ENCODE measurements at regions not wholly inside any gene's neighbourhood (a gene's known extent, or its start where the extent isn't known, plus 50 kb on each side); places are given as distances from the start of the nearest gene placed in this dataset.
A peak's percentile ranks its signal among the peaks of the same experiment; 100 is the strongest.
"Not testable (repeated sequence)": the region's sequence is repeated elsewhere in the genome, so short reads cannot be mapped to it uniquely, and the experiment has no call there.

DNA sequence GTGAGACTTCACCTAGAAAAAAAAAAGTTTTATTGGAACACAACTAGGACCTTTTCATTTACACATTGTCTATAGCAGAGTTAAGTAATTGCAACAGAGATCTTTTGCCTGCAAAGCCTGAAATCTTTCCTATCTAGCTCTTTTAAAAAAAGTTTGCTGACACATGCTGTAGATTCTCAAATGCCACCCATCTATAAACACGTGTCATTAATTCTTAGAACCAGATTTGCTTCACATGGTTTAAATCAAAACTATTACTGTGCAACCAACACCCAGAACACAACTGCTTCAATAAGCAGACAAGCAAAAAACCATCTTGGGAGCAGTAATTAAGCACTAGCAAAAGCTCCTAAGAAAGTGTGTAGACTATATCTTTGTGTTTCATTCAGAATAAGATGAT, 55.0 kb downstream of the OXSM start:
- H3K36me3 Mint-ChIP-seq (ENCODE audit: low read depth): no peaks in the 10 kb centered on the region
- H3K27me3 Mint-ChIP-seq (ENCODE audit: insufficient read depth): no peaks in the 10 kb centered on the region; the same call in none of the 2 replicates
- H3K9me3 Mint-ChIP-seq: no peaks in the 10 kb centered on the region
- no peak overlapping the region for H3K27ac Mint-ChIP-seq
- H3K4me1 Mint-ChIP-seq (ENCODE audit: low read depth): no peaks in the 10 kb centered on the region
- no peak for DNase-seq
- no peak overlapping the region for H3K4me3 Mint-ChIP-seq
- TF ChIP-seq, protein P1, sequence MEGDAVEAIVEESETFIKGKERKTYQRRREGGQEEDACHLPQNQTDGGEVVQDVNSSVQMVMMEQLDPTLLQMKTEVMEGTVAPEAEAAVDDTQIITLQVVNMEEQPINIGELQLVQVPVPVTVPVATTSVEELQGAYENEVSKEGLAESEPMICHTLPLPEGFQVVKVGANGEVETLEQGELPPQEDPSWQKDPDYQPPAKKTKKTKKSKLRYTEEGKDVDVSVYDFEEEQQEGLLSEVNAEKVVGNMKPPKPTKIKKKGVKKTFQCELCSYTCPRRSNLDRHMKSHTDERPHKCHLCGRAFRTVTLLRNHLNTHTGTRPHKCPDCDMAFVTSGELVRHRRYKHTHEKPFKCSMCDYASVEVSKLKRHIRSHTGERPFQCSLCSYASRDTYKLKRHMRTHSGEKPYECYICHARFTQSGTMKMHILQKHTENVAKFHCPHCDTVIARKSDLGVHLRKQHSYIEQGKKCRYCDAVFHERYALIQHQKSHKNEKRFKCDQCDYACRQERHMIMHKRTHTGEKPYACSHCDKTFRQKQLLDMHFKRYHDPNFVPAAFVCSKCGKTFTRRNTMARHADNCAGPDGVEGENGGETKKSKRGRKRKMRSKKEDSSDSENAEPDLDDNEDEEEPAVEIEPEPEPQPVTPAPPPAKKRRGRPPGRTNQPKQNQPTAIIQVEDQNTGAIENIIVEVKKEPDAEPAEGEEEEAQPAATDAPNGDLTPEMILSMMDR (IDR thresholded peaks at IDR 0.05): no peak

DNA sequence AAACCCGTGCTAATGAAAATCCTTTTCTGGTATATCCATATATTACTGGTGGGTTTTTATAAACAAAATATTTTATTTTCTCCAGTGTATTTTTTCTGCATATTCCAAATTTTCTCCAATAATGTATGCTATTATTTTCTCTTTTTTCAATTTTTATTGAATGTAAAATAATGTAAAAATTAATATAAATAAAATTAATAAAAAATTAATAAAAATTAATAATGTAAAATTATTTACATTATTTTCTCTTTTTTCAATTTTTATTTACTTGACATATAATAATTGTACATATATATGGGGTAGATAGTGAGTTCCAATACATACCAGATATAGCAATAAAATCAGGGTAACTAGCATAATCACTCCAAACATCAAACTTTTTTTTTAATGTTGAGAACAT, 56.4 kb downstream of the OXSM start:
- TF ChIP-seq, protein P1 (IDR thresholded peaks at IDR 0.05): no peak
- no peak overlapping the region for H3K4me3 Mint-ChIP-seq
- no peaks in the 10 kb centered on the region; the same call in none of the 2 replicates for H3K27me3 Mint-ChIP-seq (ENCODE audit: insufficient read depth)
- no peak overlapping the region for H3K27ac Mint-ChIP-seq
- H3K4me1 Mint-ChIP-seq (ENCODE audit: low read depth): no peaks in the 10 kb centered on the region
- no peak for DNase-seq
- H3K9me3 Mint-ChIP-seq: peaks cover 3% of the 10 kb centered on the region; the same call in 1 of the 2 replicates
- H3K36me3 Mint-ChIP-seq (ENCODE audit: low read depth): no peaks in the 10 kb centered on the region

DNA sequence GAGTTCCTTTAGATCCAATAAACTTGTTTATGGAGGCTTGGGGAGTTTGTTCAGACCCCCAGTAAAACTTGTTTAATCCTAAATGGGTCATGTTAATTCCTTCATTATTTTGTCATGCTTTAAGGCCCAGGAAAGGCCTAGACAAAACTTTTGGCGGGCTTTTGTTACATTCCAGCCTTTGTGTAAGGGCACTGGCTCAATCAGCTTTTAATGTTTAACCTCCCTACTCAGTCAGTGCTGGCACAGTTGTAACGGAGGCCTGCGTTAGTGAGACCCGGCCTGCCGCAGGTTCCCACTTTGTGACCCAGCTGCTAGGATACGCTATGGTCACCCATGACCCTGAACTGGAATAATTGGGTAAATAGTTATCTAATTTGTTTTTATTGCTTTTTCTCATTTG, 59.2 kb downstream of the OXSM start:
- DNase-seq: no peak
- TF ChIP-seq, protein P1 (IDR thresholded peaks at IDR 0.05): no peak
- Mint-ChIP-seq H3K9me3 (peaks cover 5% of the 10 kb centered on the region; the same call in 1 of the 2 replicates), H3K36me3 (ENCODE audit: low read depth) (peaks cover 6% of the 10 kb centered on the region; the same call in 1 of the 2 replicates), H3K27me3 (ENCODE audit: insufficient read depth) (no peaks in the 10 kb centered on the region; the same call in none of the 2 replicates), H3K27ac (no peak overlapping the region), H3K4me1 (ENCODE audit: low read depth) (peaks cover 6% of the 10 kb centered on the region), H3K4me3 (no peak overlapping the region)

DNA sequence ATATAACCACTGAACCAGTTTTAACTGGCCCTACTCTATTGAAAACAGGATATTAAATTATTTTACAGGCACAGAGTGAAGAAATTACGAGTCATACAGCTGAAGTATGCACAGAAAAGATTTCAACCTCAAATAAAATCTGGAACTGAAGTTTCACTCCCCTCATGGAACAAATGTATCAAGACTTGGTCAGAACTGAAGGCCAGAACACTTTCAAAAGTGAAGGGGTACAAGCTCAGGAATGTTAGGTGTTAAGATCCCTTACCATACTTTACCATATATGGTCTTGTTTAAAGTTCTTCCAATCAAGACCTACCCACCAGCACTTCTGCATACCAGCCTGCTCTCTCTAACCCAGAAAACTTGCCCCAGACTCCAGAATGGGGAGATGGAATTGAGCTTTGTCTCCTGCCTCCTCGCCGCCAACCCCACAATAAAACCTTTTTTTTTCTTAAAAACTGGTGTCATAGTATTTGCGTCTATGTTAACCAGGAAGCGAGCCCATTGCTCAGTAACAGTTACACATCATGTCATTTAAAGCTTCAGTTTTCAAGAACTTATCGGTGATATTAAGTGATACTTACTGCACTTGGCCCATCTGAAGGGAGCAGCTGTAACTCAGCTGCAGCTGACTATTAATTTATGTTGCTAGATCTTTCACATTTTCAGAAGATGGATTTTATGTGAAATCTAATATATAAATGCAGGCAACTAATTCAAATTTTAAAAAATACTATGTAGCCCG, 59.9 kb downstream of the OXSM start:
- Mint-ChIP-seq H3K27ac (no peak overlapping the region), H3K9me3 (peaks cover 5% of the 10 kb centered on the region; the same call in 1 of the 2 replicates), H3K4me1 (ENCODE audit: low read depth) (peaks cover 13% of the 10 kb centered on the region), H3K36me3 (ENCODE audit: low read depth) (peaks cover 6% of the 10 kb centered on the region; the same call in 1 of the 2 replicates), H3K4me3 (no peak overlapping the region), H3K27me3 (ENCODE audit: insufficient read depth) (no peaks in the 10 kb centered on the region; the same call in none of the 2 replicates)
- TF ChIP-seq, protein P1 (IDR thresholded peaks at IDR 0.05): no peak
- DNase-seq: no peak

DNA sequence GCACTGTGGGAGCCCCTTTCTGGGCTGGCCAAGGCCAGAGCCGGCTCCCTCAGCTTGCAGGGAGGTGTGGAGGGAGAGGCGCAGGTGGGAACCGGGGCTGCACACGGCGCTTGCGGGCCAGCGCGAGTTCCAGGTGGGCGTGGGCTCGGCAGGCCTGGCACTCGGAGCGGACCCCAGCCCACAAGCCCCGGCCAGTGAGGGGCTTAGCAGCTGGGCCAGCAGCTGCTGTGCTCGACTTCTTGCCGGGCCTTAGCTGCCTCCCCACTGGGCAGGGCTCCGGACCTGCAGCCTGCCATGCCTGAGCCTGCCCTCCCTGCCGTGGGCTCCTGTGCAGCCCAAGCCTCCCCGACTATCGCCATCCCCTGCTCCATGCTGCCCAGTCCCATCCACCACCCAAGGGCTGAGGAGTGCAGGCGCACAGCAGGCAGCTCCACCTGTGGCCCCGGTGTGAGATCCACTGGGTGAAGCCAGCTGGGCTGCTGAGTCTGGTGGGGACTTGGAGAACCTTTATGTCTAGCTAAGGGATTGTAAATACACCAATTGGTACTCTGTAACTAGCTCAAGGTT, 61.9 kb downstream of the OXSM start:
- H3K27ac Mint-ChIP-seq, H3K9me3 Mint-ChIP-seq: not testable (repeated sequence)

DNA sequence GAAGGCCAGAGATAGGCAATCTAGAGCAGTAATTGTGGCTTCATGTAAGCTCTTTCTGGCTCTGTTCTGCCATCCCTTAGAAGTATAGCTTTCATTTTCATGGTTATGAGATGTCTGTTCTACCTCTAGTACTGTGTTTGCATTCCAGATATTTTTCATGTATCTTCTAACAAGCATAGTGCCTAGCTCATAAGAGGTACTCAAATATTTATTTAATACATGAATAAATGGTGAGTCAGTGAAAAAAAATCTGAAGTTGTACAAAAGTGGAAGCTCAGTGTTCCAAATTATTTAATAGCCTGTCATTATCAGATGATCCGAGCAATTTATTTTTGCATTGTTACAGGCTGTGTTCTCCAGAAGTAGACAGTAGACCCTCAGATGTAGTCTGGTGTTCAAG, 64.3 kb downstream of the OXSM start:
- Mint-ChIP-seq H3K27ac (peak overlapping the region; percentile 61), H3K4me3 (peak overlapping the region; percentile 55), H3K36me3 (ENCODE audit: low read depth) (peaks cover 6% of the 10 kb centered on the region; the same call in 1 of the 2 replicates), H3K27me3 (ENCODE audit: insufficient read depth) (peaks cover 2% of the 10 kb centered on the region), H3K4me1 (ENCODE audit: low read depth) (peaks cover 25% of the 10 kb centered on the region), H3K9me3 (peaks cover 5% of the 10 kb centered on the region; the same call in 1 of the 2 replicates)
- TF ChIP-seq, protein P1 (IDR thresholded peaks at IDR 0.05): no peak
- peak; percentile 10 for DNase-seq

More for the DNA sequence above, 61.9 kb downstream of the OXSM start:
- H3K4me3 Mint-ChIP-seq; H3K27me3 Mint-ChIP-seq (ENCODE audit: insufficient read depth); H3K36me3 Mint-ChIP-seq (ENCODE audit: low read depth); DNase-seq: not testable (repeated sequence)
- H3K4me1 Mint-ChIP-seq (ENCODE audit: low read depth): peaks cover 25% of the 10 kb centered on the region
